Activated naive CD4-positive, alpha-beta T cell treated with anti-CD3 and anti-CD28 coated beads for 36 hours (primary cell): ENCODE measurements at regions not wholly inside any gene's neighbourhood (a gene's known extent, or its start where the extent isn't known, plus 50 kb on each side); places are given as distances from the start of the nearest gene placed in this dataset.
"Not testable (repeated sequence)": the region's sequence is repeated elsewhere in the genome, so short reads cannot be mapped to it uniquely, and the experiment has no call there.

Experiments
- CTCF ChIA-PET: fragments of 350-600 bp; sonication (Branson Sonifier 250); formaldehyde crosslinking; loops from one replicate; lab custom pipeline; 2021; ENCODE audit warnings: antibody characterized with exemption; lab: Charles Lee
- DNase-seq: peaks from one replicate; pipeline ENCODE4 v3.0.0-alpha.2; 2020
- H3K27ac Mint-ChIP-seq: one replicate; pipeline ENCODE4 v1.8.0; 2021; ENCODE audit warnings: mild to moderate bottlenecking, mixed read lengths
- H3K27me3 Mint-ChIP-seq: one replicate; pipeline ENCODE4 v1.8.0; 2021; ENCODE audit warnings: low read depth, mixed read lengths
- H3K36me3 Mint-ChIP-seq: one replicate; pipeline ENCODE4 v1.8.0; 2021; ENCODE audit warnings: low read depth, mixed read lengths
- H3K4me1 Mint-ChIP-seq: one replicate; pipeline ENCODE4 v1.8.0; 2021; ENCODE audit warnings: low read depth, mixed read lengths
- H3K4me3 Mint-ChIP-seq: one replicate; pipeline ENCODE4 v1.8.0; 2021; ENCODE audit warnings: mild to moderate bottlenecking, moderate library complexity, mixed read lengths
- H3K9me3 Mint-ChIP-seq: one replicate; pipeline ENCODE4 v1.8.0; 2021; ENCODE audit warnings: mixed read lengths
- intact Hi-C: fragments of 100-400 bp; cut with micrococcal nuclease; formaldehyde crosslinking; loops from one replicate; pipeline ENCODE4 v1.15.1; 2023

- intact Hi-C loops = loop anchor here (10.0 kb wide), 1 partner anchor 460 kb away; no protein-coding TSS in a partner anchor
- no peaks in the 10 kb centered on the region for H3K27me3 Mint-ChIP-seq
- no peaks in the 10 kb centered on the region for H3K4me1 Mint-ChIP-seq
- CTCF ChIA-PET = interaction anchor here (0.7 kb wide), 1 partner anchor 13 kb away, joined by 3 read pairs; no protein-coding TSS in a partner anchor
- no peak overlapping the region for H3K27ac Mint-ChIP-seq
- H3K4me3 Mint-ChIP-seq = no peak overlapping the region
- H3K9me3 Mint-ChIP-seq = no peaks in the 10 kb centered on the region
- DNase-seq = no peak
- no peaks in the 10 kb centered on the region for H3K36me3 Mint-ChIP-seq
These were observed 752.9 kb downstream of the CDH18 start for GRCh38 chr5:19235101-19235584.

DNA sequence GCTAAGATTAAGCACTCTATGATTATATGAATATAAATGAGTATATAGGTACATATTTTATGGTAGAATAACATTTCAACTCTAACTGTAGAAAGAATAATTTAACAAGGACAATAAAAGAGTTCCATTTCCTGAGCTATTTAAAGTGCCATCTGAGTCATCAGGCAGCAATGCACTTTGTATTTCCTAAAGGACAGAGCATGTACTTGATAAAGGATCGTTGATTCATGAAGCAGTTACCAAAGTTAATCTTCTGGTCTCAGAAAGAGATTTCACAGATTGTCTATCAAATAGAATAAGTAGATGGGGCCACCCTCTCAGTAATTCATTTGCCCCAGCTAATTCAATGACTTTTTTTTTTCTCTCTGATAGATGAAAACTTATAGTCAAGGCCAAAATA lies 747.8 kb downstream of the CDH18 start:
- no peaks in the 10 kb centered on the region for H3K4me1 Mint-ChIP-seq
- no peaks in the 10 kb centered on the region for H3K27me3 Mint-ChIP-seq
- H3K9me3 Mint-ChIP-seq = peaks cover under 1% of the 10 kb centered on the region
- CTCF ChIA-PET = no interaction called here
- H3K4me3 Mint-ChIP-seq = no peak overlapping the region
- no peak overlapping the region for H3K27ac Mint-ChIP-seq
- H3K36me3 Mint-ChIP-seq = no peaks in the 10 kb centered on the region
- intact Hi-C loops = no loop called here
- no peak for DNase-seq

DNA sequence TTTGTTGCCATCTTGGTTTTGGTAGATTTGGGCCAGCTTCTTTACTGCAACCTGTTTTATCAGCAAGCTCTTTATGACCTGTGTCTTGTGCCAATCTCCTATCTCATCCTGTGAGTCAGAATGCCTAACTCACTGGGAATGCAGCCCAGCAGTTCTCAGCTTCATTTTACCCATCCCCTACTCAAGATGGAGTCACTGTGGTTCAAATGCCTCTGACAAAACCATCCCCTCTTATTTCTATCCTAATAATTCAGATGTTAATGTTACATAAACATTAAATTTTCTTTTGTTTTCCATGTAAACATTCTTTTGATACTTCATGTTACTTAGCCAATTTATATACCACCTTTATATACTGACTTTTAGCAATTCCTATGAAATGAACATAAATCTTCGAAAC lies 746.3 kb downstream of the CDH18 start:
- H3K4me1 Mint-ChIP-seq = no peaks in the 10 kb centered on the region
- no peaks in the 10 kb centered on the region for H3K27me3 Mint-ChIP-seq
- intact Hi-C loops = no loop called here
- CTCF ChIA-PET = no interaction called here
- no peak overlapping the region for H3K4me3 Mint-ChIP-seq
- no peak overlapping the region for H3K27ac Mint-ChIP-seq
- H3K36me3 Mint-ChIP-seq = no peaks in the 10 kb centered on the region
- no peak for DNase-seq
- H3K9me3 Mint-ChIP-seq = peaks cover 5% of the 10 kb centered on the region

GRCh38 chr5:19246191-19246590 lies 741.8 kb downstream of the CDH18 start:
- CTCF ChIA-PET, H3K4me1 Mint-ChIP-seq, DNase-seq, H3K36me3 Mint-ChIP-seq, H3K27me3 Mint-ChIP-seq, H3K4me3 Mint-ChIP-seq, intact Hi-C loops, H3K27ac Mint-ChIP-seq: not testable (repeated sequence)
- H3K9me3 Mint-ChIP-seq = peaks cover 11% of the 10 kb centered on the region

DNA sequence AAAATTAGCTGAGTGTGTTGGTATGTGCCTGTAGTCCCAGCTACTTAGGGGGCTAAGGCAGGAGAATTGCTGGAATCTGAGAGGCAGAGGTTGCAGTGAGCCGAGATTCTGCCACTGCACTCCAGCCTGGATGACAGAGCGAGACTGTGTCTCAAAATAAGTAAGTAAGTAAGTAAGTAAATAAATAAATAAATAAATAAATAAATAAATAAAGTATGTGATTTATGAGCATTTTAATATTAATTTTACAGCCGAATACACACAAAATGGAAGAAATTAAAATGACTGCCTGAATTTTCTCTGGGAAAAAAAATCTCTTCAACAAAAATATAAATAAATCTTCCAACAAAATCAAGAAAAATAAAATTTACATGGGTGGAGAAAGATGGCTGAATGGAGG lies 740.7 kb downstream of the CDH18 start:
- no peak overlapping the region for H3K4me3 Mint-ChIP-seq
- CTCF ChIA-PET = no interaction called here
- H3K27me3 Mint-ChIP-seq = no peaks in the 10 kb centered on the region

DNA sequence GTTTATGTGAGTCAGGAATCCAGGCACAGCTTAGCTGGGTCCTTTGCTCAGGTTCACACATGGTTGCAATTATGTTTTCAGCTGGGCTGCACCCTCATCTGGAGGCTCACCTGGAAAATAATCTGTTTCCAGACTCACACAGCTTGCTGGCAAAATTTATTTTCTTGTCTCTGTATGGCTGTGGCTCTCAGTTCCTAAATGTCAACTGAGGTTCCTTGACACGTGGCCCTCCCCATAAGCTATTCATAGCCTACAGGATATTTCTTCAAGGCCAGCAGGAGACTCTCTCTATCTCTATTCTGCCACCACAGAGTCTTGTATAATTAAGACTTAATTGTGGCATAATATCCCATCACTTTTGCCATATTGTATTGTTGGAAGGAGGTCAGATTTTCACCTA lies 732.0 kb downstream of the CDH18 start:
- intact Hi-C loops = no loop called here
- Mint-ChIP-seq H3K36me3 (no peaks in the 10 kb centered on the region), H3K27ac (no peak overlapping the region), H3K9me3 (peaks cover 7% of the 10 kb centered on the region), H3K4me3 (no peak overlapping the region), H3K27me3 (no peaks in the 10 kb centered on the region), H3K4me1 (no peaks in the 10 kb centered on the region)
- DNase-seq = no peak
- CTCF ChIA-PET = no interaction called here

More for the DNA sequence above, 740.7 kb downstream of the CDH18 start:
- intact Hi-C loops = no loop called here
- no peak for DNase-seq
- H3K9me3 Mint-ChIP-seq = peaks cover 14% of the 10 kb centered on the region
- H3K27ac Mint-ChIP-seq = no peak overlapping the region
- no peaks in the 10 kb centered on the region for H3K36me3 Mint-ChIP-seq
- no peaks in the 10 kb centered on the region for H3K4me1 Mint-ChIP-seq

- CTCF ChIA-PET = no interaction called here
- Mint-ChIP-seq H3K4me3 (no peak overlapping the region), H3K4me1 (no peaks in the 10 kb centered on the region), H3K27ac (no peak overlapping the region), H3K27me3 (no peaks in the 10 kb centered on the region), H3K9me3 (peaks cover 3% of the 10 kb centered on the region), H3K36me3 (no peaks in the 10 kb centered on the region)
- intact Hi-C loops = no loop called here
- no peak for DNase-seq
These were observed 729.3 kb downstream of the CDH18 start for GRCh38 chr5:19258686-19259085.

DNA sequence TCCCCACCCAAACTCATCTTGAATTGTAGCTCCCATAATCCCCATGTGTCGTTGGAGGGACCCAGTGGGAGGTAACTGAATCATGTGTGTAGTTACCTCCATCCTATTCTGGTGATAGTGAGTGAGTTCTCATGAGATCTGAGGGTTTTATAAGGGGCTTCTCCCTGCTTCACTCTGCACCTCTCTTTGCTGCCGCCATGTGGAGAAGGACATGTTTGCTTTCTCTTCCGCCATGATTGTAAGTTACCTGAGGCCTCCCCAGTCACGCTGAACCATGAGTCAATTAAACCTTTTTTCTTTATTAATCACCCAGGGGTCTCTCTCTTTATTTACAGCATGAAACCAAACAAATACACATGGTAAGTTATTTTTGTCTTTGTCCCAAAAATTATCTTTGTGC lies 726.1 kb downstream of the CDH18 start:
- CTCF ChIA-PET = no interaction called here
- Mint-ChIP-seq H3K9me3 (peaks cover 3% of the 10 kb centered on the region), H3K4me1 (no peaks in the 10 kb centered on the region), H3K27ac (no peak overlapping the region), H3K4me3 (no peak overlapping the region), H3K27me3 (no peaks in the 10 kb centered on the region), H3K36me3 (no peaks in the 10 kb centered on the region)
- intact Hi-C loops = no loop called here
- no peak for DNase-seq

GRCh38 chr5:19264821-19265220 lies 723.2 kb downstream of the CDH18 start:
- H3K9me3 Mint-ChIP-seq = peaks cover 3% of the 10 kb centered on the region
- H3K27me3 Mint-ChIP-seq = no peaks in the 10 kb centered on the region
- intact Hi-C loops = no loop called here
- no peak overlapping the region for H3K4me3 Mint-ChIP-seq
- CTCF ChIA-PET = no interaction called here
- H3K36me3 Mint-ChIP-seq = no peaks in the 10 kb centered on the region
- H3K4me1 Mint-ChIP-seq = no peaks in the 10 kb centered on the region
- no peak overlapping the region for H3K27ac Mint-ChIP-seq
- DNase-seq = no peak

DNA sequence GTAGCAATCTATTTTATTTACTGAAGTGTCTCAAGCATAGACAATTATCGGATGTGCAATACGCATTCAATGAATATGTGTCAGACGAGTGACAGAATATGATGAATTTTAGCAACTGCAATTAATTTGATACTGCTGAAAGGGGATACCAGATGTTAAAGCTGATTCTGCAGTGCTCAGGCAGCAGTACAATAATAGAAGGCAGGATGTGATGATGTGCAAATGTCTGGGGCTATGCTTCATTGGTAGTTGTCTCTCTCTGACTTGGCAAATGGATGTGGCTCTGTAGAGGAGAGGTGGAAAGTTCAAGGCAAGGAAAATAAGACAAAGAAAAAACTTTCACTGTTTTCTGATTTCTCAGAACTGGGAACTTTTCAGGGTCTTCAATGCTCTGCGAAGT lies 721.2 kb downstream of the CDH18 start:
- CTCF ChIA-PET = no interaction called here
- intact Hi-C loops = no loop called here
- Mint-ChIP-seq H3K27ac (no peak overlapping the region), H3K4me1 (no peaks in the 10 kb centered on the region), H3K36me3 (no peaks in the 10 kb centered on the region), H3K9me3 (peaks cover 3% of the 10 kb centered on the region), H3K4me3 (no peak overlapping the region), H3K27me3 (no peaks in the 10 kb centered on the region)
- no peak for DNase-seq

DNA sequence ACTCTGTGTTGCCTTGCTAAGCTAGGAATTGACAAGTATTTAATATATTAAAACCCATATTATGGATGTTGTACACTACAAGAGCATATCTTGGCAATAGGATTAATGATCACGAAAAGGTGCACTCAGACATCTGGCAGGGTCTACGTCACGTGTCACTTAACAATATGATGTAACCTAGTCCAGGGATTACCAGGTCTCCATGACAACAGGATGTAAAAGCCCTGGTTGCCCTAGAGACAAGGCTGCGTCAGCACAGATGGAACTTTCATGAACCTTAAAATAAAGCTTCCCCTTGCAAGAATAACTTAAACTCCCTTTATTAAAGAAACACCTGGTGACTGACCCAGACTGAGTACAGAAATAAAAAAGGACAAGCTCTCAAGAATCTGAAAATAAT lies 717.8 kb downstream of the CDH18 start:
- no peaks in the 10 kb centered on the region for H3K4me1 Mint-ChIP-seq
- CTCF ChIA-PET = interaction anchor here (0.7 kb wide), 1 partner anchor 283 kb away, joined by 3 read pairs; no protein-coding TSS in a partner anchor
- intact Hi-C loops = no loop called here
- H3K9me3 Mint-ChIP-seq = peaks cover 3% of the 10 kb centered on the region
- no peak overlapping the region for H3K4me3 Mint-ChIP-seq
- H3K36me3 Mint-ChIP-seq = no peaks in the 10 kb centered on the region
- no peak for DNase-seq
- H3K27me3 Mint-ChIP-seq = no peaks in the 10 kb centered on the region
- no peak overlapping the region for H3K27ac Mint-ChIP-seq

- Mint-ChIP-seq H3K27me3 (no peaks in the 10 kb centered on the region), H3K4me3 (no peak overlapping the region), H3K36me3 (no peaks in the 10 kb centered on the region), H3K27ac (no peak overlapping the region), H3K9me3 (peaks cover 13% of the 10 kb centered on the region), H3K4me1 (no peaks in the 10 kb centered on the region)
- CTCF ChIA-PET = no interaction called here
- intact Hi-C loops = no loop called here
- DNase-seq = no peak
These were observed 713.4 kb downstream of the CDH18 start for GRCh38 chr5:19274578-19274977.

GRCh38 chr5:19285286-19285685 lies 702.7 kb downstream of the CDH18 start:
- CTCF ChIA-PET = no interaction called here
- Mint-ChIP-seq H3K27me3 (no peaks in the 10 kb centered on the region), H3K27ac (no peak overlapping the region), H3K4me3 (no peak overlapping the region), H3K4me1 (no peaks in the 10 kb centered on the region), H3K9me3 (peaks cover 7% of the 10 kb centered on the region), H3K36me3 (no peaks in the 10 kb centered on the region)
- intact Hi-C loops = no loop called here
- DNase-seq = no peak
